HG02852 (cell line): ENCODE measurements at regions not wholly inside any gene's neighbourhood (a gene's known extent, or its start where the extent isn't known, plus 50 kb on each side); places are given as distances from the start of the nearest gene placed in this dataset.

Experiments used
- ATAC-seq: cut with Tn5 transposase; IDR thresholded peaks from one replicate; pipeline ENCODE4 v1.9.1; 2021; ENCODE audit warnings: mild to moderate bottlenecking, moderate library complexity; ENCODE audit not compliant: unreplicated experiment

DNA sequence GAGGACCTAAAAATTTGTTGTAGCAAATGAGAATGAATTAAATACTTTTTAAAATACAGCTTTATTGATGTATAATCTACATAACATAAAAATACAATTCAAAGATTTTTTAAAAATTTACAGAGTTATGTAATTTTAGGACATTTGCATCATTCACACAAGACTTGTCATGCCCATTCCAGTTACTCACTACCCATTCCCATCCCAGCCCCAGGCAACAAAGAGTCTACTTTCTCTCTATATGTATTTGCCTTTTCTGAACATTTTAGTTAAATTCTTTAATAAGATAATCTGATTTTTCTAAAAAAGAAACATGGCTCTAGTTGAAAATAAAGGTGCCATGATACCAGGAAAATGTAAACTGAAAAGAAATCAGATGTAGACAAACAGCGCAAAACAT is 354.2 kb downstream of the PMP22 start:
- no peak for ATAC-seq

DNA sequence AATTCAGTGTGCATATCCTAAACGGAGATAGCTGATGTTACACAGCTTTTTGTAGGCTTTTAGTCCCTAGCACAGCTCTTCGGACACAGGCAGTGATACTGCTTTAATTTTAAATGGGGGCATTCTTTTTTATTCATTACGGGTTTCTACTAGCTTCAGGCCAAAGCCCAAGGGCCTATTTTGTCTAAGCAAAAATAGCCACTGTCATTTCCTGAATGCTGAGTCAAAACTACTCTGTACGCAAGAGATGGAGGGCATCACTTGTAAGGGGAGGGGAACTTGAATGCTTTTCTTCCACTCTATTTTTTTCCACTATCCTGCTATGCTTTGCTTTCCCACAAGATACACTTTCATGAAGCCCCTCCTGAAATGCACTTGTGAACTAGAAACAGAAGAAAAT is 360.7 kb downstream of the PMP22 start:
- ATAC-seq = no peak

- no peak for ATAC-seq
Measured at GRCh38 chr17:14903854-14904253, 361.3 kb downstream of the PMP22 start.

GRCh38 chr17:14902803-14903202 is 362.3 kb downstream of the PMP22 start:
- no peak for ATAC-seq

DNA sequence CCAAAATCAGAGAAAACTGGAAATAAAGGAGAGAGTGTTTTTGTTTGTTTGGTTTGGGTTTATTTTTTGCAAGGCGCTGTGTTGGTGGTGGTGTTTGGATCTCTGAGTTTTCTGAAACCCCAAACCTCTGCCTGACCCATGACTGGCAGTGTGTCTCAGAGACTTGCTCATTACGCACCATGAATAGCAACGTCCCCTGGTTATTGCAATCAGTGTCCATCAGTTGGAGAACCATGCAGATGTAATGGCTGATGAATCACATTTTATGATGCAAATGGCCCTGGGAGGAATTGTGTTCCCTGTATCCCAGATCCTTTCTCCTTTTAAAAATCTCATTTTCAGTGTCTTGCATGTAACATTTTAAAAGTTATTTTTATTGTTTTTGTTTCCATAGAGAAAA is 362.8 kb downstream of the PMP22 start:
- no peak for ATAC-seq

DNA sequence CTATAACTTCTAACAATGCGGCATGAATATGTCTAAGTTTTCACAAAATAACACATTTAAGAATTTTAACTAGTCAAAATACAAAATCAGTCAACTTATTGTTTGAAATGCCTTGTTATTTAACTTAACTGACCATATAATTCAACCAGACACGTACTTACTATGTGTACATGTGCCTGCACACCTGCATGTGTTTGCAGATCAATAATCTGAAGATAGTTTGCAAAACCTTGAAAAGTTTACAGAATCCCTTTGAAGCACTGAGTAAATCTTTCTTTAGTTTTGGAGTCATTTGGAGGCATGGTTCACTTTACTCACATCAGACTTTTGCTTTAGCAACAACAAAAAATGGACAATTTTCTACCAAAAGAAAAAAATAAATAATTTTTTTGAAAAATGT is 363.8 kb downstream of the PMP22 start:
- ATAC-seq = no peak

DNA sequence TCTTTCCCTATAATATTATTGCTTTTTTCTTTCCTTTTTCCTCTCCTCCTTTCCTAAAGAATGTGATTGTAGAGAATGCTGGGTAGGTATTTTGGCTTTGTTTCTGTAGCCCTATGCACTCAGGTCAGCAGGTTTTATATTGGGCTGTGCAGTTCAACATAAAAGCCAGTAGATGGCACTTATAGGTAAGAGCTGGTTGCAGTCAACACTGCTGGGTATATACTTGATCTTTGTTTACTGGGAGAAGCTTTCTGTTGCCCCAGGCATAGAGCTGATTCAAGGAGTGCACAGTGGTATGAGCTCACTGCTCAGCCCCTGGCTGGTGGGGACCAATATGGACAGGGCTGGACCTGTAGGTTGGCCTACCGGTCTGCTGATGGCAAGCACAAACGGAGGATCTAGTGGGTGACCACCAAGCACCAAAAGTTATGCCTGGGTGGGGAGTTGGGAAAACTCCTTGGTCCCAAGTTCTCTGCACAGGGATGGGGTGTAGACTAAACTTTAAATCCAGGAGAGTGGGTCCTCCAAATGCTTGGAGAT is 378.9 kb downstream of the PMP22 start:
- no peak for ATAC-seq

GRCh38 chr17:14882131-14882530 is 383.0 kb downstream of the PMP22 start:
- ATAC-seq = no peak

DNA sequence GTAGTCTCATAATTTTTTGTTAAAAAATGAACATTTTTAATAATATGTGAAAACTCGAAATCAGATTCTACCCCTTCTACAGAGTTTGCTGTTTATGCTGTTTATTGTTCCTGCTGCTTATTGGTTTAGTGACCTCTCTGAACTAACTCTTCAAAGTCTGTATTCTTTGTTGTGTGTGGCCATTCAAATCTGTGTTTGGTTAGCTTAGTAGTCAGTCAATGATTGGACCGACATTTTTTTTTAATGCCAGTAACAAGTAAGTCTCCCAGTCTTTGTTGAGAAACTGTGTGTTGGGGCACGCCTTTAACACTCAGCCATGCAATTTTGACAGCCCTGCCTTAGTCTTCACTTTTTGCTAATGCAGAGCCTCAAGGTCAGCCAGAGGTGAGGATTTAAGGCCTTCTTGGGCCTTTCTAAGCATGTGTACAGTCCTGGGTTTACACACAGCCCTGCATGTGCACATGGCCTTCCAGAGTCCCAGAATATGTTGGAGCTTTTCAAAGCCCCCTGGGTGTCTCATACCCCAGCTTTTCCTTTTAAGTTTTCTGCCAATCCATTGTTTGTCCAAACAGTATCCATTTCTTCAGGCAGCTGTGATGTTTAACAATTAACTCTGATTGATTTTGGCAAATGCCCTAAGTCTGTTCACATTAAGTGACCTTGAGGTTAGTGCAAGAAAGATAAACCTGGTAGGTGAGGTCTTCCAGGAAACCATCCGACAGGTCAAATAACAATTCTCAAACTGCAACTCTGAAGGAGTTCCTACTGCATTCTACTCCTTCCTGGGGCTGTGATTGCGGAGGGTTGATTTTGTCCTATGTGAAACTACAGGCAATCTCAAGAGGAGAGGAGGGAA is 389.3 kb downstream of the PMP22 start:
- no peak for ATAC-seq

DNA sequence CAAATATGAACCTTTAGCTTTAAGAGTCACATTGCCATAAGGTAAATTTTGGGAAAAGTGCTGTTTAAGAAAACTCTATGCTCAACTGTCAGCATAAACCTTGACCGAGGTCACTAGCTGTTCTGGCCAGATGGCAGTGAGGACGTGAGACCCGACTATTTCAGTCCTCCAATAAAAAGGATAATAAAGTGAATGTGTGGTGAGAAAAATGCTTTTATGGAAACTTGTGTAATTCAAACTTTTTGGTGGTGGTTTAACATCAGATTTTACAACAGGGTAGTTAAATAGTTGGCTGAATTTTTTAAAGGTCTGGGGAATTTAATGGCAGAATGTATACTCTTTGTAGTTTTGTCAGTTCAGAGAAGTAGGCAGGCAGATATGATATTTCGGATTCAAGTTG is 391.1 kb downstream of the PMP22 start:
- no peak for ATAC-seq

DNA sequence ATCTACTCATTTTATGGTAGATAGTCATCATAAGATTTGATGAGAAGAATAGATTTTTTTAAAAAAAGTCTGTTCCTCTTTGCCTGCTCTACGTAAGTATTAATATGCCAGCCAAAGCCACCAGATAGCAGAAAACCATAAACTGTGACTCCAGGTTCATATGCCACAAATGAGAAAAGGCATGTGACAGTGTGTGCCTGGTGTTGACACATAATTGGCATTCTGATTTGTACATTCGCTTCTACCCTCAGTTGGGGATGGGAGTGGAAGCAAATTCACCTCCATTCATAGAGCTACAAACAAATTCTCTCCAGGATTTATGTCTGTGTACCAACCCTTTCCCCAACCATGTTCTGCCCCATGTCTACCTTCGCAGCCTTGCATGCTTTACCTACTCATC is 391.6 kb downstream of the PMP22 start:
- no peak for ATAC-seq

DNA sequence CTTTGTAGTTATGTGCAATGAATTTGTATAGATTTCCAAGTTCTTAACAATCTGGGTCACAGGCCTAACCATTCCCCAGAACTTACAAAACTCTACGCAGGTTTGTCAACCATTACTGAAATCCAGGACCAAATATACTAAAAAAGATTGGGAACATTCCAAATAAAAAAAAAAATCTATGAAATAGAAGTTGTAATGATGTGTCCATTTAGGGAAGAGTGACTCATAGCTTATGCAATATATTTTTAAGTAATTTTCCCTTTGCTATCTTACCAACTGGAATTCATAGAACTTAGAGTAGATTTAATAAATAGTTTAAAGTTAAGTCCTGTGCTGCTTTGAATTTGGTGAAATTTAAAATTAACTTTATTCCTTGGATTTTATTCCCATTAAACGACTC is 393.2 kb downstream of the PMP22 start:
- ATAC-seq = no peak

GRCh38 chr17:14866266-14866665 is 398.9 kb downstream of the PMP22 start:
- ATAC-seq = no peak

DNA sequence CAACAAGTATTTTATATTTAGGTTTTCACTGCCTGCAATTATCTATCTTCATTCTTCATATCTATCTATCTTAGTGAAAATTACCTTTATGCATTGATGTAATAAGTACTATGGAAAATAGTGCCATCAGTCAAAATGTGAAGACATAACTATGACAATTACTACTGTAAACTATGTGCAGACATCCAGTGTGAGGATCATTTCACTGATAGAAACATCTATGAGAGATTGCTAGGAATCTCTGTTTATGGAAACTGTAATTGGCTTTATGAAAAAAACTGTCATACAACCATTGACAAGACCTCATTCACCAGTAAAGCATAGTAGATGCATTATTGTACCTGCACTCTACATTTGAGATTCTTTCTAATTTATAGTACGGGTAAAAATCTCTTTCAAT is 401.0 kb downstream of the PMP22 start:
- no peak for ATAC-seq

- no peak for ATAC-seq
Measured at GRCh38 chr17:14859542-14859941, 405.6 kb downstream of the PMP22 start.

DNA sequence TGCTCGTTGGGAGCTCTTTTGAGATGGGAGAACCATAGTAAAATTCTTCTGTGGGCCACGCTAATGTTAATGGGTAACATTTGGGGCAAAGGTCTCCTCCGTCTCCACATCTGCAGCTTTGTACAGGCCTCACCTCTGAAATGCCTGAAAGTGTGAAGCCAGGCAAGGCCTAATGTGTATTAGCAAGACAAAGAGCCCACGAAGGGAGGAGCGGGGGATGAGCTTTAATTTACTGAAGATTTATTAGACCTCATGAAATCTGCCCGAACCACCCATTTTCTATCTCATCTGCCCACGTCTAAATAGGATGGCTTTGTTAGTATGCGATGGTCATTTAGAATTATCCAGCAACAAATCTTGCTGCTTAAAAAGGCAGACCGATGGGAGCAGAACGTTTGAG is 408.9 kb downstream of the PMP22 start:
- no peak for ATAC-seq

- no peak for ATAC-seq
Measured at GRCh38 chr17:14854691-14855090, 410.4 kb downstream of the PMP22 start.

DNA sequence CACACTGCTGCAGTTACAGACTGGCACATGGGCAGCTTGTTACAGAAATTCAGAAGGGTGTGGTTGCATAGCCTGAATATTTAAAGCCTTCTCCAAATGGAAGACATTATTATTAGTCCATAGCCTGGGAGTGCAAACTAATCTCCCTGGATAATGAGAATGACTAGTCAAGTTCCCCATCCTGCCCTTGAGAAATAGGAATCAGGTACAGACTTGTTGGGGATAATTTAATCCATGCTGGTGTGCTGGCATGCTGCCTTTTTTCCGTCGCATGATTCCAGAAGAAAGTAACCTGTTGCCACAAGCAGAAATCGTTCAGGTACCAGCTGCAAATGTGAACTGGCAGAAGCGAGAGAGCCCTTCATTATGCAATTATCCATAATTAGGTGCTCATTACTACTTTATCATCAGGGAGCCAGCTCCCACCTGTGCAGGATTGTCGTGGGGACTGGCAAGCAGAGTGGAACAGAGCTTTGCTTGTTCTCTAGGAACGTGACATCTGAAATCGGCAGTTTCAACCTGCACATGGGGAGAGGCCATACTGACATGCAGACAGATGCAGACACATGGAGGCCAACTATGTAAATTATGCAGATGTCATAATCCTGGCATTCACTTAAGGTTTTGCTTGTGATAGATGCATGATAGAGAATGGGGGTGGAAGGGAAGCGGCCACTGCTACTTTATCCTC is 419.4 kb downstream of the PMP22 start:
- no peak for ATAC-seq

DNA sequence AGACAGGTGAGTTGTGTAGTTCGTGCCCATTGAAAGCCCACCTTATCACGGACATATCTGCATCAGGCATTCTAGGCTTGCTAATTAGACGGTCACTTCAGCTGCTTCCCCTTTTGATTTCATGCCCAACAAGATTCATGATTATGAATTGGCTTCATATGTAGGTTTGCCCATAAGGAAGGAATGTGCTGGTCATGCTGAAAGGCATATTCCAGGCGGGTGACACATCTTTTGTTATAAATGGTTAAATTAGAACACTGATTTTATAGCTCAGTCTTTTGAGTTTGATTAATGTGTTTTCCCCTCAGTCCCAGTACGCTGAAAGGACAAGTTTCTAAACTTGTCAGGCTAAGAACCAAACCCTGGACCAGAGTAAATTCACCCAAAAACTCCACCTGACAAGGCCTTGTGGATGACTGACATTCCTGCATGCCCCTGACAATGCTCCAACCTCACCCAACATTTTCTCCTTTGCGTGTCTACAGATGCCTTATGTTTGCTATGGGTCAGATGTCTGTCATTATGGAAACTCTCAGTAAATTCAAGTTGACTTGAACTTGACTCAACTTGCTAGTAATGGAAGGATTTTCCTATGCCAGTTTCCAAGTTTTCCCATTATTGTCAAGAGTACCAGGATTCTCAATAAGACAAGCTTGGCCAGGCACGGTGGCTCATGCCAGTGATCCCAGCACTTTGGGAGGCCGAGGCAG is 421.9 kb downstream of the PMP22 start:
- ATAC-seq = no peak

GRCh38 chr17:14840616-14841231 is 424.4 kb downstream of the PMP22 start:
- no peak for ATAC-seq

DNA sequence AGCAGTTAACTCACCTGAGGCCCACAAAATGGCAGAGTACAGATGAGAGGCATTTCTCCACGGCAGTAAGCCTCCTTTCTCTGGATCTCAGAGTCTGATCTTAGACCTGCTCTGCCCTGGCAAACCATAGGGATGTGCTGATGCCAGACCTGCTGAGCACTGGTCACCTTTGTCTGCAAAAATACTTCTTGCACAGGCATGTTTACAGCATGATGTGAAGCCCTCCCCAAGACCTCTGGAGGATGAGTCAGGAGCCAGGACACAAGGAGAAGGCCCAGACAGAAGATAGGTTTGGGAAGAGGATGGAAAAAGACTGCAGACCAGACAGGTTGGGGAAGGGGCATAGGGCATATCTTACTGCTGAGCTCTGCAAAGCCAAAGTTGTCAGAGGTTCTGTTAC is 426.6 kb downstream of the PMP22 start:
- no peak for ATAC-seq
